HCEC 1CT (cell line): ENCODE measurements at regions not wholly inside any gene's neighbourhood (a gene's known extent, or its start where the extent isn't known, plus 50 kb on each side); places are given as distances from the start of the nearest gene placed in this dataset.
"Not testable (repeated sequence)": the region's sequence is repeated elsewhere in the genome, so short reads cannot be mapped to it uniquely, and the experiment has no call there.

Source experiments
- DNase-seq: peaks from one replicate; pipeline ENCODE4 v3.0.0-alpha.2; 2017

DNA sequence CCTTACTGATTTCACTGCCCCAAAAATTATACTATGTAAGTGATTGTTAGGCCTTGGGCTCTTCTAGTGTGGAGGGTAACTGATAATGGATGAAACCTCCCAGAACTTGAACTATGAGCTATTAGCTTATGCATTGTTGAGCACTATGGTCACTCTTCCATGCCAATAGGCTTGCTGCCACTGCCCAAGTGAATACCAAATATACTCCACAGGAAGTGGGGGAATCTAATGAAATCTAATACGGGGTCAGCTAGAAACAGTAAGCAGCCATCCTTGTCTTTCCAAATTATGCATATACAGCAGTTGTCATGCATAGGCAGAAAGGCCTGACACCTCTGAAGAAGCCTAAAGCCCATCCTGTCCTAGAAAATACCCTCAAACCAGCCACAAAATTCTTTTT lies 198.7 kb upstream of the PTBP2 start:
- no peak for DNase-seq

- no peak for DNase-seq
Measured at GRCh38 chr1:96524100-96524499, 197.5 kb upstream of the PTBP2 start.

- no peak for DNase-seq
Measured at GRCh38 chr1:96525657-96526557, 195.7 kb upstream of the PTBP2 start.

- DNase-seq: not testable (repeated sequence)
Measured at GRCh38 chr1:96528672-96529071, 192.9 kb upstream of the PTBP2 start.

DNA sequence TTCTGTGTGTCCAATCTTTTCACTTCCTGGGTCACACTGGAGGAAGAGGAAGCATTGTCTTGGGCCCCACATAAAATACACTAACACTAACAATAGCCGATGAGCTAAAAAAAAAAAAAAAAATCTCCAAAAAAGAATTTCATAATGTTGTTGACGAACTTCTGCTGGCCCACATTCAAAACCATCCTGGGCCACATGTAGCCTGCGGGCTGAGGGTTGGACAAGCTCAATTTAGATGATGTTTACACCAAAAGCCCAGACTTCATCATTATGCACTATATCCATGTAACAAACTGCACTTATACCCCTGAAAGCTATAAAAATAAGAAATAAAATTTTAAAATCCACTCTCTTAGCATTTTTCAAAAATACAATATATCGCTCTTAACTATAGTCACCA lies 187.8 kb upstream of the PTBP2 start:
- no peak for DNase-seq

DNA sequence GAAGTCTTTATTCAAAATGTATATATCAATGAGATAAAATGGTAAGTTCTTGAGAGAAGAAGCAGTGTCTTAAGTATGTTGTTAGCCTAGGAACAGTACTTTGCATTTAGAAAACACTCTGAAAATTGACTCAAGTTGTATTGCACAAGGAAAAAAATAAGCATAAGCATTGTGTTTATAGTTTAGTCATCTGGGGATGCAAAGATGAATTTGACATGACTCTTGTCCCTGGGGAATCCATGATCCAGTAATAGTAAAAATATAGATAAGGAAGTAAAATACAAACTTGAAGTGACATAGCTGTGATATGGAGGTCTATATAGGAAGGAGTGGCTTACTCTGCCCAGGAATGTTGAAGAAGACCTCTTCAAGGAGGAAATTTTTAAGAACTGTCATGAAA lies 185.0 kb upstream of the PTBP2 start:
- DNase-seq: no peak

DNA sequence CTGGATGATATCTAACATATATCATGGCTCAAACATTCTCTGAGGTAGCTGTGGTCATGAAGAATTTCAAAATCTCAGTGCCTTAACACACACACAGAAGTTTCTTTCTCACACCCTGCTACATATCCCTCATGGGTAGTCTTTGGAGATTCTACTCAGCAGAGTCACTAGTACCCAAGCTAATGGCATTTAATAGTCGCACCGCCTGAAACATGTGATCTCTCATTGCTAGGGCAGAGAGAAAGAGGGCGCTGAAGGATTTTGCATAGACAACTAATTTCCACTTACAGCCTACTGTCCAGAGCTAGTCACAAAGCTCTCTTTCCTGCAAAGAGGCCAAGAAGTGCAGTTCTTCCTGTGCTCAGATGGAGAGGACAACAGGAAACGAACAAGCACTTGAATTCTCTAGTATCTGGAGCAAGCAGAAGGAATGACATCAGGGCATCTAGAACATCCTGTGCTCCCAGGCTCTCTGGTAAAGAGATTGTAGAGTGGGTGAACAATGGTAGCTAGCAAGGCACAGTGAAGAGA lies 183.4 kb upstream of the PTBP2 start:
- peak; percentile 82 for DNase-seq

GRCh38 chr1:96538883-96539282 lies 182.7 kb upstream of the PTBP2 start:
- peak; percentile 89 for DNase-seq

DNA sequence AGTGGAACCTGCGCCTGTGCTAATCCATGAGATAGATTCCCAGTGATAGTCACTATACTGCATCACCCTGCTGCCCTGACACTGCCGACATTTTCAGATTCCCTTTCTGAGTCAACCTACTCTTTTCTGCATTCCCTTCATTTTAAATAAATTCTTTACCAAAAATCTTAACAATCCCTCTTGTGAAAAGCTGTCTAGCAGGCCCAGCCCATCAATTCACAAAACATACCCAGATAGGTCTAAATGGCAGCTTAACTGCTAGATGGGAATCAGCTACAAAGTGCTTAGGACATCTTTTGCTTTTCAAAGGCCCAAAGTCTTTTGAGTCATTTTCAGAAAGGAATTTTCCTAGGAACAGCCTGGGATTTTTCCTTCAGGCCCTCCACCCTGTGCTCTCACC lies 180.1 kb upstream of the PTBP2 start:
- no peak for DNase-seq

DNA sequence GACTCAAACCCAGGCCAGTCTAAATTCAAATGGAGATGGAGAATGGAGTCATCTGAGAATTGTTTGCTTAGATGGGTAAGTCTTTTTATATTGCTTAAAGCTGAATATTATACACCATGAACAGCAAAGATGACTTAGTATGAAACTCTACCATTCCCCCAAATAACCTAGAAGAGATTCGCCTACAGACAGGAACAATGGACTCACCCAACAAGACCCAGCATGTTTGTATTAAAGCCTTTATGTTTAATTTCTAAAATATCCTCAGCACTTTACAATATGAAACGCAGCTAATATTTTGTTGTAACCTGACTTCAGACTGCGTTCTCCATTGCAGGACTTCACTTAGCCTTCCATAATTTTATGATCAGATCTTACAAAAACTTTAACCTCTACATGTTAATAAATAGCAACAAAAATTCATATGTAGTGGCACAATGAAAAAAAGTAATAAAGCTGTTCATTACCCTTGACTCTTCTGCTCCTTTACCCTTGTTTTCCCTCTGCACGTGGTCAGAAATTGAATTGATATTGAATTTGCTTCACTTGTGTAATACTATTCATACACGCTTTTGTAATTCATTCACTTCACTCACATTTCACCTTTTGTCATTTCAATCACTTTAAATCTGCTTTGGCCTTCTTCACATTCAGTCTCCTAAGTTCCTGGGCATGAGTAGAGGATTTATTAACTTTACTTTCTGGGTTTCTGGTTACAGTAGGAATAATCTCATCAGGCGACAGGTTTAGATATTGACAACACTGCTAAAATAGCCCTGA lies 177.3 kb upstream of the PTBP2 start:
- no peak for DNase-seq

DNA sequence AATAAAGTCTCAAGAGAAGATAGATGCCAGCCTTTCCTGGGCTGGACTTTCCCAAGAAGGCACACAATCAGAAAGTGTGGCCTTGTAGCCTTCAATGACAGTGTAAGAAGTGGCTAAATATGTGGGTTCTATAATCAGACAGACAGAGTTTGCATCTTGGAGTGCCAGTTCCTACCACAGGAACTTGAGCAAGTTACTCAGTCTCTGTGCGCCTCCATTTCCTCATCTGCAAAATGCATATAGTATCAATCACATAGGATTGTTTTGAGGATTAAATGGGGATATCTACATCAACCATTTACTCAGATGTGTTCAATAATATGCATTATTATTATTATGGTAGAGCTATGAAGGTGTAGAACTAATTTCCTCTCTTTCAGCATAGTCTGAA lies 176.8 kb upstream of the PTBP2 start:
- DNase-seq: no peak

DNA sequence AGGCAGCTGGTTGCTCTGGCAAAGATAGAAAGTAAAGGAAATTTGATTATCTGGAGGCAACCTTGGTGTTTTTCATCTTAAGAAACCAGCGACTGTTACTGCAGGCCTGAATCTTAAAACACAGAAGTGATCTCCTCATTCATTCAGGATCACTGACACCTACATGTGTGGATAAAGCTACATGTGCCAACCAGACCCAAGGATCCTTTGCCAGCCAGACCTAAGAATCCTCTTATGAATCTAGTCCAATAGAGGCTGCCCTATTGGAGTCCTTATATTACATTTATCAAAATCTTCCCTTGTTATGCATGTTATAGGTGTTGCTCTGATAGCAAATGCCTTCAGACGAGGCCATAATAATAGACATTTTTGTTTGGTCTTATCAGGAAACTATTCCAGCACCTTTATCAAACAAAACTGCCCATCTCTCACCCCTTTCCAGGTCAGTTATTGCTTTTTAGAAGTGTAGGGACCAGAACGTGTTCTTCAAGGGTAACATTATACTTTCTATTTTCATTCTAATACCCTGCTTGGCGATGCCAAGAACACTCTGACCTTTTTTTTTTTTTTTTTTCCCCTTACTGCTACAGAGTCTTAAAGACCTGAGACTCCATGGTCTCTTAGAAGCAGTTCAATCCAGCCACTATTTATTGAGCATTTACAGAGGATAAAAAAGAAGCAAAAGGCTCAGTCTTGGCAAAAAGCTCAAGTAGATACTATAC lies 175.5 kb upstream of the PTBP2 start:
- DNase-seq: no peak

- no peak for DNase-seq
Measured at GRCh38 chr1:96550061-96550460, 171.5 kb upstream of the PTBP2 start.

DNA sequence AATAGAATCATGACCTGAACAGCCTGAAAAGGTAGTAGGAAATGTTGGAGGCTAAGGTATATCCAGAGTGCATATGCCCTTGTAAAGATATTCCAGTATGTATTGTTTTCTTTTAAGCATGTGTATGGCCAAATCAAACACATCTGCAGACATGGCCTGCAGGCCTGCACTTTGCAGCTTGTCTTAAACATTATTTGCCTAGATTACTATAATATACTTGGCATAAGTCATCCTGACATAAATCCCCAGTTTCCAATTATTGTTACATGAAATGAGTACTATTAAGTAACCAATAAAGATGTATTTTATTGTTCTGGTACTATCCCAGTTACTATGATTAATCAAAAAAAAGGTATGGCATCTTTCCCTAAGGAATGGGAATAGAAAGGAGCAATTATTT lies 169.1 kb upstream of the PTBP2 start:
- no peak for DNase-seq

- DNase-seq: no peak
Measured at GRCh38 chr1:96553811-96554210, 167.8 kb upstream of the PTBP2 start.

- no peak for DNase-seq
Measured at GRCh38 chr1:96554364-96554763, 167.2 kb upstream of the PTBP2 start.

DNA sequence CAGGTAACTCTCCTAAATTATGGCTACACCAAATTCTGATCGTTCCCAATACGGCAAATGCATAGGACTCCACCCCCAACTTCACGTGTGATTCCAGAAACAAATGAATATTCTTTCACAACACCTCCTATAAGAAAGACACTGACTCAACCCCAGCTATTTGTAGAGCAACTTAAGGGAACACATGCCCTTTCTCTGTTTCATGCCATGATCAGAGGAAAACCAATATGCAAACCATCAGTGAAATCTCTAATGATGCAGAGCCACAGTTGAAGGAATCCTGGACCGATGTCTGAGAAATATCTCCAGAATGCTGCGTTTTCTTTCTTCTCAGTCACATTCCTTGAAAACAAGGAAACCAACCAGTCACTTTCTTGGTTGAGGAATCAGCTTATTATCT lies 164.2 kb upstream of the PTBP2 start:
- DNase-seq: peak; percentile 32

DNA sequence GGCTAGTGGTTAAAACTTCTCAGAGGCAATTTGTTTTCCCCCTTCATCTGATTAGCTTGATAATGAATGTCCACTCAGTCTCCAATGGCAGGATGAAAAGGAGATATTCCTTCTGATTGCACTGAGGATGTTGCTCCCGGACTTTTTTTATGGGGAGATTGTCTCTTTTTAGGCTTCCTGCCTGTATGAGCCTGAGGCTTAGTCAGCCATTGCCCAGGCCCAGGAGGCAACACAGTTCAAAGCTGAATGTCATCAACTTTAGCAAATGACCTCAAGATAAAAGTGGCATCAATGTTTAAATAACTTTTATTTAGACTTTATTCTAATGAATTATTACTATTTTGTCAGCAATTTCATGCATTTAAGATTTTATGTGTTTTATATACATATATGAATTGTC lies 162.9 kb upstream of the PTBP2 start:
- DNase-seq: peak; percentile 3

DNA sequence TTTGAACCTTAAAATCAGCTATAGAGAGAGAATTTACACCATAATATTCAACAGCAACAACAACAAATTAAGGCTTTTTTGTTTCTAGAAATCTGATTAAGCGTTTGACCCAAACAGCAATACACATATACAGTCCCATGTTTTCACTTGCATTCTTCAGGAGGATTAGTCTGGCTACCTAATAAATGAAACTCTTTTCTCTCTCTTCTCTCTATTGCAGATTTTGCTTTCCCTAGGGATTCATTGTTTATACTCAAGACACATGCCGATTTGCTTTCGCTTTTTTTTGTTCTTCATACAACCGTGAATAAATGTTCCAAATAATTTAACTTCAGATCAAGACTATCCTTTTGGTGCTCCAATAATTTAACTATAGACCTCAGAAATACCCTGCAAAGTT lies 162.4 kb upstream of the PTBP2 start:
- peak; percentile 21 for DNase-seq

DNA sequence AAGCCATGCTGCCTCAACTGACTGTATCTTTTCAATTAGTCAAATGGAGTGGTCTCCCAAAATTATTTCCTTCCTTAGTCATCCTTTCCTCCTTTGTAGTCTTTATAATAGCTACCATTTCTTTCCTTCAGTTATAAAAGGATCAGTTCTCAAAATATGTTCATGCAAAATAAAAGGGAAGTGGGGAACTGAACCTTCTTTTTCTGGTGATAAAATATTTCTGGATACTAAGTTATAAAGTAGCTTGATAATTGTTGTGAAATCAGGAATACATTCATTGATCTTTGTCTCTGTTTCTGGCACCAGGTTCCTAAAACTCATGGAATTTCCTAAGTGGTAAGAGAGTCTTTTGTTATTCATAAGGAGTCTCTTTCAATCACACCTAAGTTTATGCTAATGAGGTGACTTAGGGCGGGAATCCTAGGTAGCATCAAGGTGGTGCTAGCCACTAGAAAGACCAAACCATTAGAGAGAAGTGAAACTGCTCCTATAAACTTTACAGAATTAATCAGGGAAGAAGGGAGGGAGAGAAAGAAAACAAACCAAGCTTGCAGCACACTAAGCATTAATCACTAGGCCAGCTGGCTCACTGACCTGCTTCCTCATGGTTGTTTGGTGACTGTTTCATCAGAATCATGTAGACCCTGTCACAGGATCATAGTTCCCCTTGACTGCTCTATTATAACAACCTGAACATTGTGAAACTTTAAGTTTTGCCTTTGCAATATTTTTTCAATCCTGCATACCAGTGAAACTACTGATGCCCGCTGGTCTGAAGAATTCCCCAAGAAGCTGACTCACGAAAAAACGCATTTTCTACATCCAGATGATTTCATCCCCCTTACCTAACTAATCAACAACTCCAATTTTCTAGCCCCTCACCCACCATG lies 161.6 kb upstream of the PTBP2 start:
- peak; percentile 99 for DNase-seq

DNA sequence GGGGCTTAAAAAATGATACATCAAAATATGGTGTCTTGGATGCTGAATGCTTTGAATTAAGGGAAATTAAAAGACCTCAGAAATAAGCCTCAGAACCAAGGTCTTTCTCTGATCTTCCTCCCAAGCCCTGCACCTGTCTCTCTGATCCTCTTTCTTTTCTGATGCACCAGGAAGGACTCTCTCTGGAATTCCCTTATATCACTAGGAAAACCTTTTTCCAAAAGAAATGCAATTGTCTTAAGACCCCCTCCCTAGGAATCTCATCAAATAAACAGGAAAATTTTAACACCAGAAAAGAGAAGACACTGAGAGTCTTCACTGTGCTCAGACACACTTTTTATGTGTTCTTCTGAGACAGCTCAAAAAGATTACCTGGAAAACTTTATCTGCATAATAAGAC lies 159.5 kb upstream of the PTBP2 start:
- DNase-seq: no peak

DNA sequence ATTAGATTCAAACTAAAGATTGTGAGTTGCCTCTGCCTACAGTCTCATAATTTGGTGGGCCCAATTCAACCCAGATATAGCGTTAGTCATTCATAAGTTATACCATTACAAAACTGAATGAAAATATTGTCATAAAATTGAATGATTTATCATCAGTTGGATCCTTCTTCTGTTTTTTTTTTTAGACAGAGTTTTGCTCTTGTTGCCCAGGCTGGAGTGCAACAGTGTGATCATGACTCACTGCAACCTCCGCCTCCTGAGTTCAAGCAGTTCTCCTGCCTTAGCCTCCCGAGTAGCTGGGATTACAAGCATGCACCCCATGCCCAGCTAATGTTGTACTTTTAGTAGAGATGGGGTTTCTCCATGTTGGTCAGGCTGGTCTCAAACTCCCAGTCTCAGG lies 157.2 kb upstream of the PTBP2 start:
- DNase-seq: not testable (repeated sequence)
